GM12874 (cell line): ENCODE measurements at regions not wholly inside any gene's neighbourhood (a gene's known extent, or its start where the extent isn't known, plus 50 kb on each side); places are given as distances from the start of the nearest gene placed in this dataset.

ENCODE experiments used
- CTCF ChIP-seq: IDR thresholded peaks from 2 replicates; pipeline ENCODE4 v1.5.1; 2011; ENCODE audit warnings: low read depth, mild to moderate bottlenecking, control low read depth, low read length, moderate library complexity; ENCODE audit not compliant: insufficient read depth

- TF ChIP-seq CTCF = no peak
These were observed 637.9 kb upstream of the RGS18 start for GRCh38 chr1:191520345-191520744.

DNA sequence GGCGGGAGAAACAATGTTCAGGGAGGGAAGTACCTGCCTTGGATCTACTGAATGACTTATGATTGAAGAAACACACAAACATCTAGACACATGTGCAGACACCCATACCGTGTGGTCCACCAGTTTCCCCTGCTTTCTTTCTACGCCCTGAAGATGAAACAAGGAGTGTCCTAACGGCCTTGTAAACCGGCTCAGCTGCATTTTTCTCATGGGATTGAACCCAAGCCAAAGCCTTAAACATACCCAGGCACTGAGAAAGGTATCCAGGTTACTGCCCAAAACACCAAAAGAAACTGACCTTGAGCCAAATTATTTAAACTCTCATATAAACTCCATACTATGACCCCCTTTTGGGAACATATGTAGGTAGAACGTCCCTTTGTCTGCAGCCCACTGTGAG, 630.0 kb upstream of the RGS18 start:
- no peak for TF ChIP-seq CTCF

- no peak for TF ChIP-seq CTCF
These were observed 627.3 kb upstream of the RGS18 start for GRCh38 chr1:191530928-191531327.

DNA sequence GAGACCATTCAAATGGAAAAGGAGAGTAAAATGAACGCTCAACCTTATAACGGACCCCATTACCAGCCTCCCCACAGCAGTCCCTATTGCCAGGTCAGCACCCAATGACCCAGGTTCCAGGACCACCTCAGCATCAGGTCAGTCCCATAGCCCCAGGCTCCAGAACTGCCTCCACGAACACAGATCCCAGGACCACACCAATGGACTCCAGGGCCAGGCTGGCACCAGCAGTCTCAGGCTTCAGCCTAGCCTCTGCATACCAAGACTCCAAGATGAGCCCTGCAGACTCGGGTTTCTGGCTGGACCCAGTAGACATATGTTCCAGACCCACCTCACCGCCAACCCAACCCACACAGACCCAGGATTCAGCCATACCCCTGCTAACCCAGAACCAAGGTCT, 625.0 kb upstream of the RGS18 start:
- no peak for TF ChIP-seq CTCF

GRCh38 chr1:191536791-191537429, 621.4 kb upstream of the RGS18 start:
- TF ChIP-seq CTCF = no peak

DNA sequence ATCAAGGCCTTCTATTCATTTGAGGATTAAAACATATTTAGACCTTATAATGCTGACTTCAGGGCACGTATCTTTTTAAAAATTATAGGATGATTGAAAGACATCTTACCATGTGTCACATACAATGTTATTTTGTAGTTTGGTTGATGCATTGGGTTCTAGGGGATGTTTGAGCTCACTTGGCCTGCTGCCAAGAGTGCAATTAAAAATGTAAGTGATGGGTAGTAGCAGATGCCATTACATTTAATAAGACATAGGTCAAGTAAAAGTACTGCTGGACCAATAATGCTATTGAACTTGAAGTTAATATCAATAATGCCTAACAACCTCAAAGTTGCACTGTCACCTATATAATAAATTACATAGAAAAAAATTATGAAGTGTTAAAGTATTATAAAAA, 616.5 kb upstream of the RGS18 start:
- no peak for TF ChIP-seq CTCF

DNA sequence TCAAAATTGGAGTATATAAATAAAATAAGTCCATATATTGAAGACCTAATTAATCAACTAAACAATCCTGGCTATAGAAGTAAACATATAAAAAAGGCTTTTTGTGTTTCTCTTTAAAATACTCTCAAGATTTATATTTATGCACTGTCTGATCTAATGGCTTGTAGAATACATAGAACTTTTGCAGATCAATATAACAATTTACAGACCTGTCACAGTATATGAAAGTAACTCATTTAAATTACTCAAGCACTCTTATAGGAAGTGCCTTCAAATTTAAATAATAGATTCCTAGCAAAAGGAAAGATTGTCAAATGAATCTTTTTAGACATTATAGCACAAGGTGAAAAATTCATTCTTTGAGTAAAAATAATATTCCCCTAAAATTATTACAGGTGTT, 615.8 kb upstream of the RGS18 start:
- TF ChIP-seq CTCF = no peak

- TF ChIP-seq CTCF = no peak
These were observed 611.5 kb upstream of the RGS18 start for GRCh38 chr1:191546803-191547202.
